ENCODE measurements at regions not wholly inside any gene's neighbourhood (a gene's known extent, or its start where the extent isn't known, plus 50 kb on each side); places are given as distances from the start of the nearest gene placed in this dataset.

- DNase-seq (ENCODE audit: low read depth, low spot score), result no peak
Measured at GRCh38 chr10:94043431-94043990, 49.8 kb downstream of the PLCE1 start.

- no peak for DNase-seq (ENCODE audit: low read depth, low spot score)
Measured at GRCh38 chr10:94046098-94046497, 52.4 kb downstream of the PLCE1 start.

- DNase-seq (ENCODE audit: low read depth, low spot score), result no peak
Measured at GRCh38 chr10:94047293-94047692, 53.6 kb downstream of the PLCE1 start.

GRCh38 chr10:94049911-94050310, 56.2 kb downstream of the PLCE1 start:
- DNase-seq (ENCODE audit: low read depth, low spot score), result no peak

GRCh38 chr10:94052281-94052680, 58.5 kb downstream of the PLCE1 start:
- no peak for DNase-seq (ENCODE audit: low read depth, low spot score)

- DNase-seq (ENCODE audit: low read depth, low spot score), result peak; percentile 69
Measured at GRCh38 chr10:94052866-94053791, 59.4 kb downstream of the PLCE1 start.

- DNase-seq (ENCODE audit: low read depth, low spot score), result no peak
Measured at GRCh38 chr10:94059178-94059883, 65.6 kb downstream of the PLCE1 start.

- DNase-seq (ENCODE audit: low read depth, low spot score), result no peak
Measured at GRCh38 chr10:94061026-94061425, 67.3 kb downstream of the PLCE1 start.

GRCh38 chr10:94062611-94063010, 68.9 kb downstream of the PLCE1 start:
- DNase-seq (ENCODE audit: low read depth, low spot score), result no peak

GRCh38 chr10:94065362-94065761, 71.6 kb downstream of the PLCE1 start:
- DNase-seq (ENCODE audit: low read depth, low spot score), result no peak

- DNase-seq (ENCODE audit: low read depth, low spot score), result no peak
Measured at GRCh38 chr10:94065787-94066186, 72.1 kb downstream of the PLCE1 start.

GRCh38 chr10:94066411-94066810, 72.7 kb downstream of the PLCE1 start:
- DNase-seq (ENCODE audit: low read depth, low spot score), result peak; percentile 78

- DNase-seq (ENCODE audit: low read depth, low spot score), result peak; percentile 79
Measured at GRCh38 chr10:94069884-94070283, 76.2 kb downstream of the PLCE1 start.

- DNase-seq (ENCODE audit: low read depth, low spot score), result no peak
Measured at GRCh38 chr10:94074462-94074861, 80.7 kb downstream of the PLCE1 start.

GRCh38 chr10:94075506-94075905, 81.8 kb downstream of the PLCE1 start:
- no peak for DNase-seq (ENCODE audit: low read depth, low spot score)

GRCh38 chr10:94076325-94076841, 82.7 kb downstream of the PLCE1 start:
- DNase-seq (ENCODE audit: low read depth, low spot score), result peak; percentile 78

- DNase-seq (ENCODE audit: low read depth, low spot score), result no peak
Measured at GRCh38 chr10:94077042-94077441, 83.3 kb downstream of the PLCE1 start.

GRCh38 chr10:94080108-94080507, 86.4 kb downstream of the PLCE1 start:
- DNase-seq (ENCODE audit: low read depth, low spot score), result no peak

GRCh38 chr10:94083662-94084265, 90.0 kb downstream of the PLCE1 start:
- no peak for DNase-seq (ENCODE audit: low read depth, low spot score)

GRCh38 chr10:94084344-94084743, 90.6 kb downstream of the PLCE1 start:
- DNase-seq (ENCODE audit: low read depth, low spot score), result no peak

- DNase-seq (ENCODE audit: low read depth, low spot score), result no peak
Measured at GRCh38 chr10:94085288-94085687, 91.6 kb downstream of the PLCE1 start.

Data from astrocyte of the hippocampus (primary cell).